ENCODE measurements at regions not wholly inside any gene's neighbourhood (a gene's known extent, or its start where the extent isn't known, plus 50 kb on each side); places are given as distances from the start of the nearest gene placed in this dataset.

DNA sequence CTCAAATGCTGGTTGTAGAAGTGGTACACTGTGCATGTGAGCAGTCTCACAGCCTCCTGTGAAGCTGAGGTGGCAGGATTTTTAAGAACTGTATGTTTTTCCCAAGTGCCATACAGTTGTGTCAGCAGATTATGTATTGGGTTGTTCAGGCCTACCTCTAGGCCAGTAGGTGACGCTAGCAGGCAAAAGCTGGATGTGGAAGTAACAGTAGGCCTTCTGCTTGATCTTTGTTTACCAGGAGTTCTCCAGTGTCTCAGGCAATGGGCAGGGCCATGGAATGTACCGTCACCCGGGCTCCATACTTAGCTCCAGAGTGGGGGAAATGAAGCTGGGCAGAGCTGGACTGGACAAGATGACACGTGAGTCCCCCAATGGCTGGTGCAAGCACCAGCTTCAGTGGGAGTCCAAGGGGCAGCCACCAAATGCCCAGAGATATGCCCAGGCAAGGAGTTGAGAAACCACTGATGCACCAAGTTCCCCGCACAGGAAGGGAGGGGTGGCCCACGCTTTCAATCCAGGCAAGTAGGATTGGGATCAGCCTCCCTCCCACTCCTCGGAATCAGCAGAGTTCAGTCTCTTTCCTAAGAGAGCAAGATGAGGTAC lies 289.7 kb downstream of the HTR1B start:
- no peak for TF ChIP-seq CTCF (IDR thresholded peaks at IDR 0.05)
- no peak for TF ChIP-seq POLR2A (IDR thresholded peaks at IDR 0.05)
- no peak for TF ChIP-seq EP300 (IDR thresholded peaks at IDR 0.05)
